Endothelial cell (in vitro differentiated cells): ENCODE measurements at regions not wholly inside any gene's neighbourhood (a gene's known extent, or its start where the extent isn't known, plus 50 kb on each side); places are given as distances from the start of the nearest gene placed in this dataset.
"Not testable (repeated sequence)": the region's sequence is repeated elsewhere in the genome, so short reads cannot be mapped to it uniquely, and the experiment has no call there.

Experiments used
- DNase-seq: peaks from one replicate; pipeline ENCODE4 v3.0.0; 2021; ENCODE audit warnings: low spot score
- H3K27ac Mint-ChIP-seq: one replicate; pipeline ENCODE4 v1.8.0; 2021; ENCODE audit warnings: mixed read lengths, inconsistent platforms; ENCODE audit not compliant: unreplicated experiment
- H3K27me3 Mint-ChIP-seq: one replicate; pipeline ENCODE4 v1.8.0; 2021; ENCODE audit warnings: mild to moderate bottlenecking, moderate library complexity, mixed read lengths, inconsistent platforms; ENCODE audit not compliant: unreplicated experiment
- H3K36me3 Mint-ChIP-seq: one replicate; pipeline ENCODE4 v1.8.0; 2021; ENCODE audit warnings: mild to moderate bottlenecking, low read depth, mixed read lengths, inconsistent platforms; ENCODE audit not compliant: unreplicated experiment
- H3K4me1 Mint-ChIP-seq: one replicate; pipeline ENCODE4 v1.8.0; 2021; ENCODE audit warnings: mild to moderate bottlenecking, mixed read lengths, inconsistent platforms; ENCODE audit not compliant: unreplicated experiment
- H3K4me3 Mint-ChIP-seq: one replicate; pipeline ENCODE4 v1.8.0; 2021; ENCODE audit warnings: mild to moderate bottlenecking, mixed read lengths, inconsistent platforms; ENCODE audit not compliant: unreplicated experiment
- H3K9me3 Mint-ChIP-seq: one replicate; pipeline ENCODE4 v1.8.0; 2021; ENCODE audit warnings: mixed read lengths, inconsistent platforms; ENCODE audit not compliant: unreplicated experiment
- CTCF ChIP-seq: fragments of 200-600 bp; sonication (generic); IDR thresholded peaks from one replicate; pipeline ENCODE4 v1.5.0; 2021; ENCODE audit warnings: antibody characterized with exemption; ENCODE audit not compliant: unreplicated experiment

DNA sequence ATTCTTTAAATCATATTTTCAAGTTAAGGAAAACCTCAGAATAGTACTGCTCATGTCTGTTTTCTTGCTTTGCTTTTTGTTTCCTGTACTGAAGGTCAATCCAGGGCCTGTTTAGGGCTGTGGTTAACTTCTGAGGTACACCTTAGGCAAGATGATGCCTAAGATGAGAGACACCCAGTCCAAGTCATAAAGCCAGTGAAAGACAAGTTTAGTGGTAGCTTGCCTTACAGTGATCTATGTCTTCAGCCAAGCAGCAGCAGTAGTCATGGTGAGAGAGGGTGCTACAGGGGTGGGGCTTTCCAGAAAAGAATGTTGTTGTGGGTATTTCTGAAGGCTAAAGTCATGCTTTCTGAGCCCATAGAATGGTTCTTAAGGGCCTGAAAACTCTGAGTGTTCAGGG, 173.7 kb downstream of the VSIG4 start:
- TF ChIP-seq CTCF: no peak
- DNase-seq: no peak
- no peak overlapping the region for H3K4me3 Mint-ChIP-seq
- H3K27me3 Mint-ChIP-seq: peaks cover 1% of the 10 kb centered on the region
- H3K27ac Mint-ChIP-seq: no peak overlapping the region
- no peaks in the 10 kb centered on the region for H3K36me3 Mint-ChIP-seq
- H3K4me1 Mint-ChIP-seq: peaks cover 7% of the 10 kb centered on the region
- H3K9me3 Mint-ChIP-seq: no peaks in the 10 kb centered on the region

- no peaks in the 10 kb centered on the region for H3K9me3 Mint-ChIP-seq
- TF ChIP-seq CTCF: no peak
- no peak overlapping the region for H3K27ac Mint-ChIP-seq
- no peaks in the 10 kb centered on the region for H3K36me3 Mint-ChIP-seq
- H3K4me1 Mint-ChIP-seq: peaks cover 7% of the 10 kb centered on the region
- DNase-seq: no peak
- peaks cover 1% of the 10 kb centered on the region for H3K27me3 Mint-ChIP-seq
- no peak overlapping the region for H3K4me3 Mint-ChIP-seq
Observed at GRCh38 chrX:65862638-65863037, 177.2 kb downstream of the VSIG4 start.

DNA sequence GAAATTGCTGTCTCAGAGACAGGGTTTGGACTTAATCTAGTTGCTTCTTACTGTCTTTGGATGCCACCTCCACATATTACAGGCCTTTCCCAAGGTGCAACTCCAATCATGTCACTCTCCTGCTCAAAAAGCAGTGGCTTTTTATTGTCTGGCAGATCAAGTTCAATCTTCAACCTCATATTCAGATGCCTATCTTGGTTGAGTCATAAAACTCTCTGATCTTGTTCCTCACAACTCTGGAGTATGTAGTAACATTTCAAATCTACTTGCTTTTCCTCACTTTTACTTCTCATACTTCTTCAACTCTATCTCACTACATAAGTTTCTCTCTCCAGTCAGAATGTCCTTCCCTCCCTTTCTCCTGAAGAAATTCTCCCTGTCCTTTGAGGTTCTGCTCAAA, 180.6 kb downstream of the VSIG4 start:
- Mint-ChIP-seq H3K4me1 (peaks cover 7% of the 10 kb centered on the region), H3K27me3 (peaks cover 1% of the 10 kb centered on the region), H3K36me3 (no peaks in the 10 kb centered on the region), H3K9me3 (no peaks in the 10 kb centered on the region), H3K4me3 (no peak overlapping the region), H3K27ac (no peak overlapping the region)
- DNase-seq: no peak
- no peak for TF ChIP-seq CTCF

- H3K4me3 Mint-ChIP-seq, H3K27me3 Mint-ChIP-seq, H3K27ac Mint-ChIP-seq, H3K4me1 Mint-ChIP-seq, H3K36me3 Mint-ChIP-seq, DNase-seq, H3K9me3 Mint-ChIP-seq: not testable (repeated sequence)
Observed at GRCh38 chrX:65854437-65854836, 185.4 kb downstream of the VSIG4 start.

DNA sequence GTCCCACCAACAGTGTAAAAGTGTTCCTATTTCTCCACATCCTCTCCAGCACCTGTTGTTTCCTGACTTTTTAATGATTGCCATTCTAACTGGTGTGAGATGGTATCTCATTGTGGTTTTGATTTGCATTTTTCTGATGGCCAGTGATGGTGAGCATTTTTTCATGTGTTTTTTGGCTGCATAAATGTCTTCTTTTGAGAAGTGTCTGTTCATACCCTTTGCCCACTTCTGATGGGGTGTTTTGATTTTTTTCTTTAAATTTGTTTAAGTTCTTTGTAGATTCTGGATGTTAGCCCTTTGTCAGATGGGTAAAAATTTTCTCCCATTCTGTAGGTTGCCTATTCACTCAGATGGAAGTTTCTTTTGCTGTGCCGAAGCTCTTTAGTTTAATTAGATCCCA, 183.9 kb downstream of the MSN start:
- H3K4me1 Mint-ChIP-seq, H3K27me3 Mint-ChIP-seq, H3K27ac Mint-ChIP-seq, H3K36me3 Mint-ChIP-seq, DNase-seq, H3K4me3 Mint-ChIP-seq, H3K9me3 Mint-ChIP-seq: not testable (repeated sequence)

- DNase-seq, H3K9me3 Mint-ChIP-seq, H3K36me3 Mint-ChIP-seq, H3K4me3 Mint-ChIP-seq, H3K27ac Mint-ChIP-seq, H3K27me3 Mint-ChIP-seq, H3K4me1 Mint-ChIP-seq: not testable (repeated sequence)
Observed at GRCh38 chrX:65850821-65851220, 183.4 kb downstream of the MSN start.

- Mint-ChIP-seq H3K27ac (no peak overlapping the region), H3K9me3 (no peaks in the 10 kb centered on the region), H3K27me3 (no peaks in the 10 kb centered on the region), H3K4me3 (no peak overlapping the region), H3K4me1 (no peaks in the 10 kb centered on the region), H3K36me3 (no peaks in the 10 kb centered on the region)
- no peak for DNase-seq
- no peak for TF ChIP-seq CTCF
Observed at GRCh38 chrX:65846974-65847373, 179.5 kb downstream of the MSN start.
